ENCODE measurements at regions not wholly inside any gene's neighbourhood (a gene's known extent, or its start where the extent isn't known, plus 50 kb on each side); places are given as distances from the start of the nearest gene placed in this dataset.

DNA sequence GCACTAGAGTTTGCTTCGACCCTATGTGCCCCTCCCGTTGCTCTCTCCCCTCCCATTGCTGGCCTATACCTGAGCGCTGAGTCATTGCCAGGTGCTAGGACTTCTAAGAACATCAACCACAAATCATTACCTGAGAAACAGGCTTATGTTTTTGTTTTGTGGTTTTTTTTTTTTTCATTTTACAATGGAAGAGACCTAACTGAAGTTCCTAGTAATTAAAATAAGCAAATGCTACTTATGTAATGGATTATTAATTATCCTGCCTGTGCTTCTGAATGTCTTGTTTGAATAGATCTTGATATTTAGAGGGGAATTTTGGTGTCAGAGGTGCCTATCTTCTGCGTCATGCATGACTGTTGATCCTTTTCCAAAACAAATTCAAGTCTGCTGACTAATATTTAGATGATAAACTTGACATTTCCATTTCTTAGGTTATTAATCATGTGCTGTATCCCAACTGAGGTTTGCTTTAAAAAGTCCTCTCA lies 275.4 kb upstream of the CPEB2 start:
- TF ChIP-seq, protein P1, sequence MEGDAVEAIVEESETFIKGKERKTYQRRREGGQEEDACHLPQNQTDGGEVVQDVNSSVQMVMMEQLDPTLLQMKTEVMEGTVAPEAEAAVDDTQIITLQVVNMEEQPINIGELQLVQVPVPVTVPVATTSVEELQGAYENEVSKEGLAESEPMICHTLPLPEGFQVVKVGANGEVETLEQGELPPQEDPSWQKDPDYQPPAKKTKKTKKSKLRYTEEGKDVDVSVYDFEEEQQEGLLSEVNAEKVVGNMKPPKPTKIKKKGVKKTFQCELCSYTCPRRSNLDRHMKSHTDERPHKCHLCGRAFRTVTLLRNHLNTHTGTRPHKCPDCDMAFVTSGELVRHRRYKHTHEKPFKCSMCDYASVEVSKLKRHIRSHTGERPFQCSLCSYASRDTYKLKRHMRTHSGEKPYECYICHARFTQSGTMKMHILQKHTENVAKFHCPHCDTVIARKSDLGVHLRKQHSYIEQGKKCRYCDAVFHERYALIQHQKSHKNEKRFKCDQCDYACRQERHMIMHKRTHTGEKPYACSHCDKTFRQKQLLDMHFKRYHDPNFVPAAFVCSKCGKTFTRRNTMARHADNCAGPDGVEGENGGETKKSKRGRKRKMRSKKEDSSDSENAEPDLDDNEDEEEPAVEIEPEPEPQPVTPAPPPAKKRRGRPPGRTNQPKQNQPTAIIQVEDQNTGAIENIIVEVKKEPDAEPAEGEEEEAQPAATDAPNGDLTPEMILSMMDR (IDR thresholded peaks at IDR 0.05) = no peak
- TF ChIP-seq POLR2A (IDR thresholded peaks at IDR 0.05; ENCODE audit: low read depth) (no peak), POLR2AphosphoS5 (IDR thresholded peaks at IDR 0.05) (no peak)

Measured in esophagus muscularis mucosa (tissue), 3 donors.